ENCODE measurements at regions not wholly inside any gene's neighbourhood (a gene's known extent, or its start where the extent isn't known, plus 50 kb on each side); places are given as distances from the start of the nearest gene placed in this dataset.
"Not testable (repeated sequence)": the region's sequence is repeated elsewhere in the genome, so short reads cannot be mapped to it uniquely, and the experiment has no call there.

GRCh38 chr12:46657453-46658411, 168.1 kb downstream of the SLC38A4 start:
- H3K36me3 Mint-ChIP-seq, result peaks cover 2% of the 10 kb centered on the region
- DNase-seq (ENCODE audit: low spot score in 2 of 2, unreplicated experiment in 2 of 2), result no peak
- peaks cover 36% of the 10 kb centered on the region for H3K4me1 Mint-ChIP-seq
- no peaks in the 10 kb centered on the region for H3K9me3 Mint-ChIP-seq
- H3K4me3 Mint-ChIP-seq, result no peak overlapping the region
- no peak for TF ChIP-seq CTCF (IDR thresholded peaks at IDR 0.05; ENCODE audit: unreplicated experiment)
- H3K27me3 Mint-ChIP-seq (ENCODE audit: low read depth), result no peaks in the 10 kb centered on the region
- no peak overlapping the region for H3K27ac Mint-ChIP-seq

DNA sequence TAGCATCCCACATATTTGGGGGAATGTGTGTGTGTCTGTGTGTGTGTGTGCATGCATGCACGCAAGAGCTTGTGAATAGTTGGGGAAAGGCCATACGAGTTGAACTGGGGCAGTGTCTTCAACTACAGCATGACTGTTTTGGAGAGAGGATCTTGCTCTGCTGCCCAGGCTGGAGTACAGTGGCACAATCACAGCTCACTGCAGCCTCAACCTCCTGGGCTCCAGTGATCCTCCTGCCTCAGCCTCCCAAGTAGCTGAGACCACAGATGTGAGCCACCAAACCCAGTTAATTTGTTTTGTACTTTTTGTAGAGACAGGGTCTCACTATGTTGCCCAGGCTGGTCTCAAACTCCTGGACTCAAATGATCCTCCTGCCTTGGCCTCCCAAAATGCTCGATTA, 169.8 kb downstream of the SLC38A4 start:
- H3K9me3 Mint-ChIP-seq; H3K36me3 Mint-ChIP-seq; H3K4me3 Mint-ChIP-seq; DNase-seq (ENCODE audit: low spot score in 2 of 2, unreplicated experiment in 2 of 2); H3K27ac Mint-ChIP-seq; H3K27me3 Mint-ChIP-seq (ENCODE audit: low read depth): not testable (repeated sequence)
- peaks cover 30% of the 10 kb centered on the region for H3K4me1 Mint-ChIP-seq

GRCh38 chr12:46653311-46653710, 172.5 kb downstream of the SLC38A4 start:
- peaks cover 7% of the 10 kb centered on the region for H3K36me3 Mint-ChIP-seq
- no peak overlapping the region for H3K27ac Mint-ChIP-seq
- DNase-seq (ENCODE audit: low spot score in 2 of 2, unreplicated experiment in 2 of 2), result no peak
- peaks cover 5% of the 10 kb centered on the region for H3K4me1 Mint-ChIP-seq
- H3K9me3 Mint-ChIP-seq, result peaks cover 6% of the 10 kb centered on the region
- TF ChIP-seq CTCF (IDR thresholded peaks at IDR 0.05; ENCODE audit: unreplicated experiment), result no peak
- no peak overlapping the region for H3K4me3 Mint-ChIP-seq
- H3K27me3 Mint-ChIP-seq (ENCODE audit: low read depth), result no peaks in the 10 kb centered on the region

DNA sequence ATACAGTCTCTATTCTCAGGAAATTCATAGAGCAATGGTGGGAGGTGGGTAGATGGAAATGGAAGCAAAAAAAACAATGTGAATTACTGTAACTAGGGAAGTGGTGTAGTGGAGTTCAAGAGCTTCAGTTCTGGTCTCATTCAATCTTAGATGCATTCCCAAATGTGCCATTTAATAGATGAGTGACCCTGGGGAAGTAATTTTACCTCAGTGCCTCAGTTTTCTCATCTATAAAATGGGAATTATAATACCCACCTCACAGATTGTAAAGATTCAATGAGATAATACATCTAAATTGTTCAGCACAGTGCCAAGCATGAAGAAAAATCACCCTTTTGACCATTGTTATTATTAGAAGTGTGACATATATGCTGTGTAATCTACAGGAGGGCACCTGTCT, 173.1 kb downstream of the SLC38A4 start:
- Mint-ChIP-seq H3K4me1 (peaks cover under 1% of the 10 kb centered on the region), H3K27ac (no peak overlapping the region), H3K9me3 (peaks cover 9% of the 10 kb centered on the region), H3K27me3 (ENCODE audit: low read depth) (no peaks in the 10 kb centered on the region), H3K4me3 (no peak overlapping the region), H3K36me3 (peaks cover 7% of the 10 kb centered on the region)
- no peak for TF ChIP-seq CTCF (IDR thresholded peaks at IDR 0.05; ENCODE audit: unreplicated experiment)
- no peak for DNase-seq (ENCODE audit: low spot score in 2 of 2, unreplicated experiment in 2 of 2)

GRCh38 chr12:46650688-46651087, 175.1 kb downstream of the SLC38A4 start:
- Mint-ChIP-seq H3K4me3 (no peak overlapping the region), H3K27me3 (ENCODE audit: low read depth) (no peaks in the 10 kb centered on the region), H3K27ac (no peak overlapping the region), H3K4me1 (no peaks in the 10 kb centered on the region), H3K36me3 (peaks cover 7% of the 10 kb centered on the region), H3K9me3 (peaks cover 14% of the 10 kb centered on the region)
- no peak for TF ChIP-seq CTCF (IDR thresholded peaks at IDR 0.05; ENCODE audit: unreplicated experiment)
- DNase-seq (ENCODE audit: low spot score in 2 of 2, unreplicated experiment in 2 of 2), result no peak

DNA sequence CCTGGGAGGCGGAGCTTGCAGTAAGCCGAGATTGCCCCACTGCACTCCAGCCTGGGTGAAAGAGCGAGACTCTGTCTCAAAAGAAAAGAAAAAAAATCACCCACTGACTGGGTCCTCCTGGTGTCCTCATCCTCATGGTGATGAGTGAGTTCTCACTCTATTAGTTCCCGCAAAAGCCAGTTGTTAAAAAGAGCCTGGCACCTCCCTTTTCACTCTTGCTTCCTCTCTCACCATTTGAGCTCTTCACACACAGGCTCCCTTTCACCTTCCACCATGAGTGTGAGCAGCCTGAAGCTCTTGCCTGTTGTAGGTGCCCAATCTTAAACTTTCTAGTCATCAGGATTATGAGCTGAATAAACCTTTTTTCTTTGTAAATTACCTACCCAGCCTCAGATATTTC, 176.4 kb downstream of the SLC38A4 start:
- no peaks in the 10 kb centered on the region for H3K27me3 Mint-ChIP-seq (ENCODE audit: low read depth)
- H3K4me1 Mint-ChIP-seq, result no peaks in the 10 kb centered on the region
- no peak for DNase-seq (ENCODE audit: low spot score in 2 of 2, unreplicated experiment in 2 of 2)
- H3K9me3 Mint-ChIP-seq, result peaks cover 14% of the 10 kb centered on the region
- no peak for TF ChIP-seq CTCF (IDR thresholded peaks at IDR 0.05; ENCODE audit: unreplicated experiment)
- H3K27ac Mint-ChIP-seq, result no peak overlapping the region
- H3K4me3 Mint-ChIP-seq, result no peak overlapping the region
- peaks cover 7% of the 10 kb centered on the region for H3K36me3 Mint-ChIP-seq
